ENCODE measurements at regions not wholly inside any gene's neighbourhood (a gene's known extent, or its start where the extent isn't known, plus 50 kb on each side); places are given as distances from the start of the nearest gene placed in this dataset.

DNA sequence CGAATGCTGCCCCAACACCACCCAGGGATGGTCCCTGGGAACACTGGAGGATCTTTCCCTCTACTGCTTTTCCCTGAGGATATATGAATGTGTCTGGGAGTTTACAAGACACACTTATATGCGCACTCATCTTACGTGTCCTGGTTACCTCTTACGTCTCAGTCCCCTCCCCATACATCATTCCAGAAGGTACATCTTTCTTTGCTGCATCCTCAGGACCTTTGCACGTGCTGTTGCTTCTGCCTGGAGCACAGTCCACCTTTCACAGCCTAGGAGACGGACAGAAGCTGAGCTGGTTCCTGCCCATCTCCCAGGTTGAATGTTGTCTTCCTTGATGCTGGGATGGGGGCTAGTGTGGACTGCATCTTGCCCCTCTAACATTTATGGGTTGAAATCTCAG, 153.0 kb upstream of the FOXF1 start:
- WGBS, 5 donors: 90 to 94% (median 92%) methylated on average over 6 of the region's 6 CpGs
- DNase-seq: no peak
- Histone ChIP-seq H3K4me1 (no peaks in the 10 kb centered on the region), H3K9me3 (peaks cover 0 to 13% (median 11%) of the 10 kb centered on the region in 4 donors), H3K27me3 (peaks cover 0 to 26% (median 0%) of the 10 kb centered on the region in 3 donors), H3K36me3 (no peaks in the 10 kb centered on the region), H3K4me3 (no peak overlapping the region), H3K27ac (no peak overlapping the region)
- intact Hi-C loops (cut with DNase I; ENCODE audit: low total_unique reads): no loop called here
- TF ChIP-seq, protein P1, sequence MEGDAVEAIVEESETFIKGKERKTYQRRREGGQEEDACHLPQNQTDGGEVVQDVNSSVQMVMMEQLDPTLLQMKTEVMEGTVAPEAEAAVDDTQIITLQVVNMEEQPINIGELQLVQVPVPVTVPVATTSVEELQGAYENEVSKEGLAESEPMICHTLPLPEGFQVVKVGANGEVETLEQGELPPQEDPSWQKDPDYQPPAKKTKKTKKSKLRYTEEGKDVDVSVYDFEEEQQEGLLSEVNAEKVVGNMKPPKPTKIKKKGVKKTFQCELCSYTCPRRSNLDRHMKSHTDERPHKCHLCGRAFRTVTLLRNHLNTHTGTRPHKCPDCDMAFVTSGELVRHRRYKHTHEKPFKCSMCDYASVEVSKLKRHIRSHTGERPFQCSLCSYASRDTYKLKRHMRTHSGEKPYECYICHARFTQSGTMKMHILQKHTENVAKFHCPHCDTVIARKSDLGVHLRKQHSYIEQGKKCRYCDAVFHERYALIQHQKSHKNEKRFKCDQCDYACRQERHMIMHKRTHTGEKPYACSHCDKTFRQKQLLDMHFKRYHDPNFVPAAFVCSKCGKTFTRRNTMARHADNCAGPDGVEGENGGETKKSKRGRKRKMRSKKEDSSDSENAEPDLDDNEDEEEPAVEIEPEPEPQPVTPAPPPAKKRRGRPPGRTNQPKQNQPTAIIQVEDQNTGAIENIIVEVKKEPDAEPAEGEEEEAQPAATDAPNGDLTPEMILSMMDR (IDR thresholded peaks at IDR 0.05): no peak
- TF ChIP-seq POLR2A (IDR thresholded peaks at IDR 0.05) (no peak), POLR2AphosphoS5 (IDR thresholded peaks at IDR 0.05) (no peak), EP300 (IDR thresholded peaks at IDR 0.05) (no peak)

DNA sequence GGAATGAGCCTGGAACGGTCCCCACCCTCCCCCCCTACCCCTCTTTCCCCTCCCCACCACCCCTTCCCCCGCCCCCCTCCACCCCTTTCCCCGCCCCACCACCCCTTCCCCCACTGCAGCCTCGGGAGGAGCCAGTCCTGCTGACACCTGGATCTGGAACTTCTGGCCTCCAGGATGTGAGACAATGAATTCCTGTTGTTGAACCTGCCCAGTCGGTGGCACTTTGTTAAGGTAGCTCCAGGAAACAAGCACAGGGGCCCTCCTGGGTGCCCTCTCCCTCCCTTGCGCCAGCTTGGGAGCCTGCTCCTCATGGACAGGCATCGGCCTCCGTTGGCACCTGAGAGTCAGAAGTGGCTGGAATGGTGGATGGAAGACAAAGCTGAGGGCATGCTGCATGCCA, 152.4 kb upstream of the FOXF1 start:
- 51 to 64% (median 58%) methylated on average over 5 to 8 of the region's 8 CpGs for WGBS, 5 donors
- Histone ChIP-seq H3K27ac (no peak overlapping the region), H3K27me3 (peaks cover 0 to 25% (median 0%) of the 10 kb centered on the region in 3 donors), H3K4me1 (no peaks in the 10 kb centered on the region), H3K4me3 (no peak overlapping the region), H3K36me3 (no peaks in the 10 kb centered on the region), H3K9me3 (peaks cover 0 to 13% (median 11%) of the 10 kb centered on the region in 4 donors)
- DNase-seq: no peak
- intact Hi-C loops (cut with DNase I; ENCODE audit: low total_unique reads): no loop called here
- no peak for TF ChIP-seq POLR2AphosphoS5 (IDR thresholded peaks at IDR 0.05)
- TF ChIP-seq, protein P1 (IDR thresholded peaks at IDR 0.05): no peak
- TF ChIP-seq EP300 (IDR thresholded peaks at IDR 0.05): no peak
- TF ChIP-seq POLR2A (IDR thresholded peaks at IDR 0.05): no peak

DNA sequence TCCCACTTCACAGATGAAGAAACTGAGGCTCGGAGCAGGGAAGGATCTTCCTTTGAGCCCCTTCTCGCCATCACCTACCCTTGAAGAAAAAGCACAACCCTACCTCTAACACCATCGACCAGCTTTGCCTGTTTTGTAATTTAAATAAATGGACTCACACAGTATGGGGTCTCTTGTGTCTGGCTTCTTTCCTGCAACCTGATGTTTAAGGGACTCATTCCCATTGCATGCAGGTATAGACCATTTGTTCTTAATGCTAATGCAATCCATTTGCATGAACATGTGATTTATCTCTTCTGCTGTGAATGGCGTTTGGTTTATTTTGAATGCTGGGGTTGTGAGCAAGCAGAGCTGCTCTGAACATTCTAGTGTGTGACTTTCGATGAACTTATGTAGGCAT, 150.8 kb upstream of the FOXF1 start:
- no peak for DNase-seq
- Histone ChIP-seq H3K4me3 (no peak overlapping the region), H3K27me3 (peaks cover 0 to 22% (median 3%) of the 10 kb centered on the region in 3 donors), H3K4me1 (peaks cover 0 to 5% (median 0%) of the 10 kb centered on the region in 4 donors), H3K36me3 (no peaks in the 10 kb centered on the region), H3K27ac (no peak overlapping the region), H3K9me3 (peaks cover 0 to 13% (median 11%) of the 10 kb centered on the region in 4 donors)
- WGBS, 5 donors: 64 to 76% (median 65%) methylated on average over 5 of the region's 5 CpGs
- TF ChIP-seq POLR2A (IDR thresholded peaks at IDR 0.05) (no peak), POLR2AphosphoS5 (IDR thresholded peaks at IDR 0.05) (no peak), EP300 (IDR thresholded peaks at IDR 0.05) (no peak)
- TF ChIP-seq, protein P1 (IDR thresholded peaks at IDR 0.05): no peak
- intact Hi-C loops (cut with DNase I; ENCODE audit: low total_unique reads): no loop called here

DNA sequence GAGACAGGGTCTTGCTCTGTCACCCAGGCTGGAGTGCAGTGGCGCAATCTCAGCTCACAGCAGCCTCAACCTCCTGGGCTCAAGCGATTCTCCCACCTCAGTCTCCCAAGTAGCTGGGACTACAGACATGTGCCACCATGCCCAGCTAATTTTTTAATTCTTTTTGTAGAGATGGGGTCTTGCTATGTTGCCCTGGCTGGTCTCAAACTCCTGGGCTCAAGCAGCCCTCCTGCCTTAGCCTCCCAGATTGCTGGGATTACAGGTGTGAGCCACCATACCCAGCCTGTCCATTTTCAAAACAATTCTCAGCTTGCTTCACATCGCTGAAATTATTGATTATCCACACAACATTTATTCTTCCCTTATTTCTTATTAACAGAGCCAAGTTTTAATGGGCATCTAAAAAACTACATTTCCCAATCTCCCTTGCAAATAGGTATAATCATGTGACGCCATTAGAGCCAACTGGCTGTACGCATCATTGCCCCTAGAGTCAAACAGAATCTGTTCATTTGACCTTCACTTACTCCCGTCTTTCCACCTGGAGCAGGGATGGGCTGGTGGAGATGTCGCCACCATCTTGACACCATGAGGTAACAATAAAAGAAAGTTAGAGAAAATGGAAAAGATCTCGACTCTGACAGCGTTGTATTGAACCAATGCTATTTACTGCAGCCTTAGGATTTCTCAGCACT, 148.0 kb upstream of the FOXF1 start:
- Histone ChIP-seq H3K27ac (peak overlapping the region in 2 of 5 donors; percentile 73 to 74), H3K36me3 (no peaks in the 10 kb centered on the region), H3K9me3 (no peaks in the 10 kb centered on the region), H3K4me1 (peaks cover 0 to 17% (median 5%) of the 10 kb centered on the region in 4 donors), H3K4me3 (no peak overlapping the region), H3K27me3 (peaks cover 0 to 18% (median 3%) of the 10 kb centered on the region in 3 donors)
- intact Hi-C loops (cut with DNase I; ENCODE audit: low total_unique reads): no loop called here
- DNase-seq: no peak
- TF ChIP-seq, protein P1 (IDR thresholded peaks at IDR 0.05): no peak
- TF ChIP-seq EP300 (IDR thresholded peaks at IDR 0.05) (no peak), POLR2AphosphoS5 (IDR thresholded peaks at IDR 0.05) (no peak), POLR2A (IDR thresholded peaks at IDR 0.05) (no peak)
- WGBS, 5 donors: 78 to 85% (median 82%) methylated on average over 9 of the region's 9 CpGs
